ENCODE measurements at regions not wholly inside any gene's neighbourhood (a gene's known extent, or its start where the extent isn't known, plus 50 kb on each side); places are given as distances from the start of the nearest gene placed in this dataset.

GRCh38 chr4:17166954-17167353 is 268.5 kb upstream of the LDB2 start:
- DNase-seq, result no peak

- DNase-seq, result no peak
Observed at GRCh38 chr4:17165286-17165685, 266.8 kb upstream of the LDB2 start.

GRCh38 chr4:17164666-17165065 is 266.2 kb upstream of the LDB2 start:
- DNase-seq, result no peak

GRCh38 chr4:17163156-17163771 is 264.8 kb upstream of the LDB2 start:
- no peak for DNase-seq

GRCh38 chr4:17157304-17157703 is 258.9 kb upstream of the LDB2 start:
- no peak for DNase-seq

- DNase-seq, result no peak
Observed at GRCh38 chr4:17155486-17155885, 257.0 kb upstream of the LDB2 start.

GRCh38 chr4:17153572-17153971 is 255.1 kb upstream of the LDB2 start:
- DNase-seq, result no peak

GRCh38 chr4:17152941-17153540 is 254.6 kb upstream of the LDB2 start:
- no peak for DNase-seq

GRCh38 chr4:17142232-17142711 is 243.8 kb upstream of the LDB2 start:
- DNase-seq, result no peak

GRCh38 chr4:17138847-17139246 is 240.4 kb upstream of the LDB2 start:
- DNase-seq, result no peak

GRCh38 chr4:17134565-17134964 is 236.1 kb upstream of the LDB2 start:
- no peak for DNase-seq

- no peak for DNase-seq
Observed at GRCh38 chr4:17134100-17134499, 235.7 kb upstream of the LDB2 start.

GRCh38 chr4:17132226-17132625 is 233.8 kb upstream of the LDB2 start:
- DNase-seq, result no peak

GRCh38 chr4:17128268-17128667 is 229.8 kb upstream of the LDB2 start:
- no peak for DNase-seq

- DNase-seq, result no peak
Observed at GRCh38 chr4:17126321-17126966, 228.0 kb upstream of the LDB2 start.

GRCh38 chr4:17124767-17125166 is 226.3 kb upstream of the LDB2 start:
- DNase-seq, result no peak

- no peak for DNase-seq
Observed at GRCh38 chr4:17120761-17121160, 222.3 kb upstream of the LDB2 start.

GRCh38 chr4:17117746-17118145 is 219.3 kb upstream of the LDB2 start:
- DNase-seq, result no peak

GRCh38 chr4:17115583-17115982 is 217.1 kb upstream of the LDB2 start:
- DNase-seq, result no peak

GRCh38 chr4:17112292-17112659 is 213.8 kb upstream of the LDB2 start:
- no peak for DNase-seq

- DNase-seq, result no peak
Observed at GRCh38 chr4:17109126-17109525, 210.7 kb upstream of the LDB2 start.

GRCh38 chr4:17103231-17103630 is 204.8 kb upstream of the LDB2 start:
- no peak for DNase-seq

- DNase-seq, result no peak
Observed at GRCh38 chr4:17098996-17099395, 200.6 kb upstream of the LDB2 start.

GRCh38 chr4:17098401-17098800 is 200.0 kb upstream of the LDB2 start:
- no peak for DNase-seq

GRCh38 chr4:17097362-17097761 is 198.9 kb upstream of the LDB2 start:
- no peak for DNase-seq
